ENCODE measurements at regions not wholly inside any gene's neighbourhood (a gene's known extent, or its start where the extent isn't known, plus 50 kb on each side); places are given as distances from the start of the nearest gene placed in this dataset.
"Not testable (repeated sequence)": the region's sequence is repeated elsewhere in the genome, so short reads cannot be mapped to it uniquely, and the experiment has no call there.

- no peak for DNase-seq (ENCODE audit: low spot score)
These were observed 58.2 kb upstream of the DUSP21 start for GRCh38 chrX:44785652-44786051.

- no peak for DNase-seq (ENCODE audit: low spot score)
These were observed 59.6 kb upstream of the DUSP21 start for GRCh38 chrX:44784241-44784640.

DNA sequence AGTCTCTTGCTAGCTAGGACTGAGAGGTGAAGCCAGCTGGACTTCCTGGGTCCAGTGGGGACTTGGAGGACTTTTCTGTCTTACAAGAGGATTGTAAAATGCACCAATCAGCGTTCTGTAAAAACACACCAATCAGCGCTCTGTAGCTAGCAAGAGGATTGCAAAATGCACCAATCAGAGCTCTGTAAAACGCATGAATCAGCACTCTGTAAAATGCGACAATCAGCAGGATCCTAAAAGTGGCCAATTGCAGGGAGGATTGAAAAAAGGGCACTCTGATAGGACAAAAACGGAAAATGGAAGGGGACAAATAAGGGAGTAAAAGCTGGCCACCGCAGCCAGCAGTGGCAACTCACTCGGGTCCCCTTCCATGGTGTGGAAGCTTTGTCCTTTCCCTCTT, 65.6 kb upstream of the DUSP21 start:
- no peak for DNase-seq (ENCODE audit: low spot score)

- DNase-seq (ENCODE audit: low spot score) = no peak
These were observed 68.1 kb upstream of the DUSP21 start for GRCh38 chrX:44775726-44776125.

DNA sequence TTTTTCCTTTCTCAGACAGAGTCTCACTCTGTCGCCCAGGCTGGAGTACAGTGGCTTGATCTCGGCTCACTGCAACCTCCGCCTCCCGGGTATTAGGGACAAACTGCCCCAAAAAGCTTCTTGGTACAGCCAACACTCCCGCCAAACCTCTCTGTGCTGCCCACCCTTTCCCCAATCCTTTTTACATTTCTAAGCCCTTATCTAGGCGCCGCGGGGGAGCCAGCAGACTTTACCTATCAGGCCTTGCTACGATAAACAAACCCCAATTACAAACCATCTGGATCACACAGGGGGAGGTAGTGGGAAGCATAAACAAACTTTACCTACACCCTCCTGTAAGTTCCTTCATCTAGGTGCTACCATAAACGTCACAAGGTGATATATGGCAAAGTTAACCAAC, 69.8 kb upstream of the DUSP21 start:
- DNase-seq (ENCODE audit: low spot score) = not testable (repeated sequence)

GRCh38 chrX:44770121-44770520, 73.7 kb upstream of the DUSP21 start:
- no peak for DNase-seq (ENCODE audit: low spot score)

GRCh38 chrX:44767308-44767707, 76.5 kb upstream of the DUSP21 start:
- DNase-seq (ENCODE audit: low spot score) = no peak

DNA sequence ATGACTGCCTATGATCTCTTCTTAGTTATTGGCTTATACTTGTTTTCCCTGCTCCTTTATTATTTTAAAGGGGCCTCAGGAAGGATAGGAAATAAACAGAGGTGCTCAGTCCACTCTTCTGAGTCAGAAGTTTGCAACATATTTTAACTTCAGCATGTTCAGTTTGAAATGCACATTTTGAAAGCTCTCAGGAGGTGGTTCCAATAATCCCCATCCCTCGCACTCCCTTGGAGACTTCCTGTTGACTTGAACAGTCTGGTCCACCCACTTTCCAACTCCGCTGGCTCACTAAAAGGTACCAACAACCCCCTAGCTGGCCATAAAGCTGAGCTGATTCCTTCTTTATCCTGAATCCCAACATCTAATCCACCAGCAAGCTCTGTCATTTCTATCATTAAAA, 78.3 kb upstream of the DUSP21 start:
- no peak for DNase-seq (ENCODE audit: low spot score)

DNA sequence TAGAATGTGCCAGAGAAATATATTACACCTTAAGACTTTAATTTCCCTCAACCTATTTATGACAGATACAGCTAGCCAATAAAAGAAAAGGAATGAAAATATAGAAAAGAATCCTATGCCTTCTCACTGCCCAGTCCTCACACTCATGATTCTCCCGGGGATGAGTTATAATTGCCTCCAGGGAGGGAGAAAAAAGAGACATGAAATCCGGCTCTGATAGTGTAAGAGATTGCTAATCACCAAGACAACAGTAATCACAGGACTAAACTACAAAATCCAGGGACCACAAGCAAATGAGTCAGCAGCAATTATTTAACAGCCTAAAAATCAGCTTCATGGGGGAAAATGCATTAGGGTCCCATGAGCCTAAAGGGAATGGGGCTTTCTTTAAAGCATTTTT, 95.9 kb upstream of the DUSP21 start:
- peak; percentile 26 for DNase-seq (ENCODE audit: low spot score)

- no peak for DNase-seq (ENCODE audit: low spot score)
These were observed 96.5 kb upstream of the DUSP21 start for GRCh38 chrX:44747317-44747716.

DNA sequence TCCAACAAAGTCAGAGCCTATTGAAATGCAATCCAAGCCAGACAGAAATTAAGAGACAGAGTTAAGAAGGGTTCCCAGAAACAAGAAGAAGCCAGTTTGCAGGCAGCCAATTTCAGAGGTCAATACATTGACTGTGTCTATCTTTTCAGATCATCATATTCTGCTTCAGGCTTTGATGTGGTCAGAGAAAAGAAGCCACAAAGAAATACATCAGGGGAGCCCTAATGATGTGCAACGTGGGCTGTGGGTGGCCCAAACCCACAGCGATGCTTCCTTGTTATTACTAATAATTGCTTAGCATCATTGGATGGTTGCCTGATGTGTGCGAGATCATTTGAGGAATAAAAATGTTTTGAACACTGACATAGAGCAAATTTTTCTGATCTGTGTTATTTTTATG, 99.0 kb upstream of the DUSP21 start:
- DNase-seq (ENCODE audit: low spot score) = no peak

GRCh38 chrX:44742480-44743155, 101.2 kb upstream of the DUSP21 start:
- no peak for DNase-seq (ENCODE audit: low spot score)

DNA sequence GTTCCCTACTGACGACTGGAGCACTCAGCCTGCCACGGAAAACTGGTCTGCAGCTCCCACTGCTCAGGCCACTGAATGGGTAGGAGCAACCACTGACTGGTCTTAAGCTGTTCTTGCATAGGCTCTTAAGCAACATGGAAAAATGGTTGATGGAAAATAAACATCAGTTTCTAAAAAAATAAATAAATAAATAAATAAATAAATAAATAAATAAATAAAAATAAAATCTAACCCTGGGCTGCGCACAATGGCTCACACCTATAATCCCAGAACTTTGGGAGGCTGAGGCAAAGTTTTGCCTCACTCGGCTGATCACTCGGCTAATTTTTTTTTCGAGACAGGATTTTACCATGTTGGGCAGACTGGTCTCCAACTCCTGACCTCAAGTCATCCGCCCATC, 102.0 kb upstream of the DUSP21 start:
- DNase-seq (ENCODE audit: low spot score) = not testable (repeated sequence)

DNA sequence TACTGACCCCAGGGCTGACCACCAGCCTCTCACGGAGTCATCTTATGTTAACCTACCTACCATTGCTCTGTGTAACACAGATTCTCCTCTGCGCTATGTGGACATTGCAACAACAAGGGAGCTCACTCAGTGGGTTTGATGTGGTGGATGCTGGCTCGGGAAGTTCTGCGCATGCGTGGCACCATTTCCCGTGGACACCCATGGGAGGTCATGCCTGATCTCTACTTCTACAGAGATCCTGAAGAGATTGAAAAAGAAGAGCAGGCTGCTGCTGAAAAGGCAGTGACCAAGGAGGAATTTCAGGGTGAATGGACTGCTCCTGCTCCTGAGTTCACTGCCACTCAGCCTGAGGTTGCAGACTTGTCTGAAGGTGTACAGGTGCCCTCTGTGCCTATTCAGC, 102.4 kb upstream of the DUSP21 start:
- DNase-seq (ENCODE audit: low spot score) = not testable (repeated sequence)

GRCh38 chrX:44735498-44735897, 108.3 kb upstream of the DUSP21 start:
- no peak for DNase-seq (ENCODE audit: low spot score)

GRCh38 chrX:44733931-44734330, 109.9 kb upstream of the DUSP21 start:
- no peak for DNase-seq (ENCODE audit: low spot score)

- no peak for DNase-seq (ENCODE audit: low spot score)
These were observed 112.7 kb upstream of the DUSP21 start for GRCh38 chrX:44731160-44731559.

DNA sequence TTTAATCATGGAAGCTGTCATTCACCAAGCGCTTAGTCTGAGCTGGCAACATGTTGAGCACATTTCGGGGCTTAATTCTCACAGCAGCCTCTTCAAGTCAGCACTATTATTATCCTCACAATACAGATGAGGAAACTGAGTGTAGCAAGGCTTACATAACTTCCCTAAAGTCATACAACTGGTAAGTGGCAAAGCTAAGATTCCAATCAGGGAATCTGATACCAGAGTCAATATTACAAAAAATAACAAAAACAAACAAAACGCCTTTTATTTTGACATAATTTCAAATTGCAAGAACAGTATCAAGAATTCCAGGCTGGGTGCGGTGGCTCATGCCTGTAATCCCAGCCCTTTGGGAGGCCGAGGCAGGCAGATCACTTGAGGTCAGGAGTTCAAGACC, 120.4 kb upstream of the DUSP21 start:
- no peak for DNase-seq (ENCODE audit: low spot score)

GRCh38 chrX:44708470-44708869, 135.4 kb upstream of the DUSP21 start:
- no peak for DNase-seq (ENCODE audit: low spot score)

DNA sequence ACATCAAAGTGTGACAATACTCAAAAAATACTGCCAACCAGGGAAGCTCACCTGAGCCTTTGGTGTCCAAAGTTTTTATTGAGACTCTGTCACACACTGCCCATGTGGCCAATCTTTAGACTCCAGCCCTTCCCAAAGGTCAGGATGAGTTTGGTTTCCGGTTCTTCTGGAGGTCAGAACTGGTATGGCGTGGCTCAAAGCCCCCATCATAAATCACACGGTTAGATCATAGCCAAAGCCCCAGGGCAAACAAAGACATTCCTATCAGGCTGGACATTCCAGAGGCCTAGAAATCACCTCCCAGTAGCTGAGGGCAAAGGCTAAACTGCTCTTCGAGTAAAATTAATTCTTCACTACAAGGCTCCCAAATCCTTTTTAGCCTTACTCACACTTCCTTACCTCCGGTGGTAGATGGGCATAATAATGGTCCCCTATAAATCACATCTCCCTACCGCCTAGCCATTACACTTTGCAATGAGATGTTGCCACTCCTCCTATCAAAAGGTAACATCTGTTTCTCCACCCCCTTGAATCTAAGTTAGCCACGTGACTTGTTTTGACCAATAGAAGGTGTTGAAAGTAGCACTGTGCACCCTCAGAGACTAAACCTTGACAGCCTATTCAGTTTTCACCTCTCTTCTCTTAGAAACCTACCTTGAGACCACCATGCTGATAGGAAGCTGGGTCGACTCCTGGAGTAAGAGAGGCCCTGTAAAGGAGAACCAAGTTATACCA, 137.8 kb upstream of the DUSP21 start:
- no peak for DNase-seq (ENCODE audit: low spot score)

DNA sequence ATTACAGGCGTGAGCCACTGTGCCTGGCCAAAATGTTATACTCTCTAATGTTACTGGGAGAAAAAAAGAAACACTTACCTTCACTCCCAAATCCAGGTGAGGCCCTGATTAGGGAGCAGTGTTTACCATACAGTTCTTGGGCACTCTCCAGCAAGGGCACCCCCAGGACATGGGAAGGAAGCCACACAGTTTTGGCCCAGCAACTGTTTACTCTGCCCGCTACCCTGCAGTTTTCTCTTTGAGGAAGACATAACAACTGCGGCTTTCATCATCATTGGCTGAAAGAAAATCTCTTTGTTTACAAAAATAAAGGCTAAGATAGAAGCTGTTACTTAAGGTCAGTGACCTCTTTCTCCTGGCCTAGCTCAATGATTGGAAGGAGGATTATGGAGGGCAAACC, 145.5 kb upstream of the DUSP21 start:
- no peak for DNase-seq (ENCODE audit: low spot score)

GRCh38 chrX:44693255-44693654, 150.6 kb upstream of the DUSP21 start:
- no peak for DNase-seq (ENCODE audit: low spot score)

GRCh38 chrX:44690129-44690528, 147.5 kb upstream of the FUNDC1 start:
- no peak for DNase-seq (ENCODE audit: low spot score)

Measured in D341Med (cell line).